Large intestine (tissue), 3 donors: ENCODE measurements at regions not wholly inside any gene's neighbourhood (a gene's known extent, or its start where the extent isn't known, plus 50 kb on each side); places are given as distances from the start of the nearest gene placed in this dataset.

Experiments used
- DNase-seq, 2 donors: peaks; one replicate each; pipeline versions ENCODE4 v3.0.0 to v3.0.0-alpha.2; 2013
- H3K27ac ChIP-seq: one replicate; pipeline ENCODE4 v1.5.1; 2013; ENCODE audit warnings: low read length
- H3K27me3 ChIP-seq: 2 replicates; pipeline ENCODE4 v1.6.1; 2013; ENCODE audit warnings: low read length; ENCODE audit not compliant: control insufficient read depth, insufficient read depth
- H3K36me3 ChIP-seq: 2 replicates; pipeline ENCODE4 v1.6.1; 2013; ENCODE audit warnings: low read length; ENCODE audit not compliant: control insufficient read depth, insufficient read depth
- H3K4me1 ChIP-seq: one replicate; pipeline ENCODE4 v1.6.1; 2013; ENCODE audit warnings: low read length; ENCODE audit not compliant: control insufficient read depth, insufficient read depth
- H3K4me3 ChIP-seq: one replicate; pipeline ENCODE4 v1.5.1; 2013; ENCODE audit warnings: low read length
- H3K9me3 ChIP-seq: one replicate; pipeline ENCODE4 v1.6.1; 2013; ENCODE audit warnings: mild to moderate bottlenecking, low read depth, low read length, moderate library complexity; ENCODE audit not compliant: control insufficient read depth
- WGBS: methylation state at CpG from one replicate; pipeline ENCODE4 v1.1.5; 2013; ENCODE audit warnings: low lambda C conversion rate; ENCODE audit not compliant: insufficient coverage; 5-methylcytosine and 5-hydroxymethylcytosine counted together

GRCh38 chr10:69716711-69717560 is 84.8 kb upstream of the COL13A1 start:
- DNase-seq, result peak in 1 of 2 donors; percentile 34
- Histone ChIP-seq H3K36me3 (no peaks in the 10 kb centered on the region), H3K27me3 (no peaks in the 10 kb centered on the region), H3K4me1 (no peaks in the 10 kb centered on the region), H3K9me3 (no peaks in the 10 kb centered on the region), H3K27ac (no peak overlapping the region), H3K4me3 (no peak overlapping the region)
- WGBS, result no CpG with 5 or more reads among the region's 19 CpGs

- no peak overlapping the region for H3K4me3 ChIP-seq
- no peaks in the 10 kb centered on the region for H3K4me1 ChIP-seq
- DNase-seq, result no peak
- H3K9me3 ChIP-seq, result no peaks in the 10 kb centered on the region
- no peak overlapping the region for H3K27ac ChIP-seq
- H3K27me3 ChIP-seq, result no peaks in the 10 kb centered on the region
- 89% methylated on average over 3 of the region's 4 CpGs for whole genome bisulfite sequencing
- H3K36me3 ChIP-seq, result no peaks in the 10 kb centered on the region
Observed at GRCh38 chr10:69718951-69719350, 82.8 kb upstream of the COL13A1 start.

DNA sequence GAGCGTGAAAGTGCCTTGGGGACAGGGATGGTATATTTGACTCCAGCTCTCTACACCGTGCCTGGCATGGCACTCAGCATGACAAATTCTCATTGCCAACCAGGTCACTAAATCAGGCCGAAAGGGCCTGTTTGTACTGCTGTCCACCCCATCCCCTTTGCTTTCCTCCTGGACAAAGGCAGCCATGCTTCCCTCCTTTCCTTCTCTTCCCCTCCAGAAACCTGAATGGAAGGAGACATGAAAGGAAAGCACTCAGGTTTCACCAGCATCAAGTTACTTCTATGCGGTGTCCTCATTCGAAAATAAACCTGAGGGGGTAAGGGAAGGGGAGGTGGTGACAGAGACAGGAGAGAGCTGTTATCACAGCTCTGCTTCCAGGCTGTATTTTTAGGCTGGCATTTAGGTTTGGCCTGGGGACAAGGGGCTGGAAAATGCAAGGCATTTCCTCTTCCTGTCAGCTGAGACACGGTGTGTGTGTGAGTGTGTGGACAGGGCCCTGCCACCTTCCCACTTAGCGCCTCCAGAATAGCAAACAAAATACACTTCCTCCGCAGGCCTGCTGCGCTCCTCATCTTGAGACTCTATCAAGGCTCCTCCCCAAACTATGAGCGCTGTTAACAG is 79.9 kb upstream of the COL13A1 start:
- H3K36me3 ChIP-seq, result no peaks in the 10 kb centered on the region
- H3K4me1 ChIP-seq, result no peaks in the 10 kb centered on the region
- peaks cover 4% of the 10 kb centered on the region for H3K27me3 ChIP-seq
- WGBS, result no CpG with 5 or more reads among the region's 10 CpGs
- no peak overlapping the region for H3K27ac ChIP-seq
- H3K4me3 ChIP-seq, result no peak overlapping the region
- DNase-seq, result no peak
- H3K9me3 ChIP-seq, result no peaks in the 10 kb centered on the region

DNA sequence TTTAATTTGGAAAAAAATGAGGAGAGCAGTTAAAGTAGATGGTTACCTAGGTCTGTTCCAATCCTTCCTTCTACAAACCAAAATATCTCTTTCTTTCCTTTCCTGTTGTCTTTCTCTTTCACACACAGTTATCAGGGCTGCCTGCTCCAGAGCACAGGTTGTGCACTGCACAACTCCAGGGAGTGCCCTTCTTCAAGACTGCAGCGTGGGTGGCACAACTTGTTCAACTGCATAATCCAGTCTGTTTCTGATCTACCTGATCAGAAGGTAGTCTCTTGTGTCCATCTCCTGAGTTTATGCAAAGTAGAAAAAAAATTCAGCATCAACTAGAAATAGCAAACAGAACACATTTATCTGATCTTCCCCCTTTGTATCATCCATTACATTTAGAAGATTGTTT is 78.1 kb upstream of the COL13A1 start:
- no peak for DNase-seq
- H3K9me3 ChIP-seq, result no peaks in the 10 kb centered on the region
- no peaks in the 10 kb centered on the region for H3K4me1 ChIP-seq
- no peak overlapping the region for H3K4me3 ChIP-seq
- H3K27me3 ChIP-seq, result peaks cover 4% of the 10 kb centered on the region
- H3K27ac ChIP-seq, result no peak overlapping the region
- no CpG with 5 or more reads among the region's 1 CpG for WGBS
- H3K36me3 ChIP-seq, result no peaks in the 10 kb centered on the region

GRCh38 chr10:69726850-69727249 is 74.9 kb upstream of the COL13A1 start:
- H3K4me3 ChIP-seq, result no peak overlapping the region
- DNase-seq, result no peak
- peaks cover 4% of the 10 kb centered on the region for H3K27me3 ChIP-seq
- H3K27ac ChIP-seq, result no peak overlapping the region
- no peaks in the 10 kb centered on the region for H3K36me3 ChIP-seq
- no peaks in the 10 kb centered on the region for H3K4me1 ChIP-seq
- no peaks in the 10 kb centered on the region for H3K9me3 ChIP-seq
- no CpG with 5 or more reads among the region's 2 CpGs for WGBS

DNA sequence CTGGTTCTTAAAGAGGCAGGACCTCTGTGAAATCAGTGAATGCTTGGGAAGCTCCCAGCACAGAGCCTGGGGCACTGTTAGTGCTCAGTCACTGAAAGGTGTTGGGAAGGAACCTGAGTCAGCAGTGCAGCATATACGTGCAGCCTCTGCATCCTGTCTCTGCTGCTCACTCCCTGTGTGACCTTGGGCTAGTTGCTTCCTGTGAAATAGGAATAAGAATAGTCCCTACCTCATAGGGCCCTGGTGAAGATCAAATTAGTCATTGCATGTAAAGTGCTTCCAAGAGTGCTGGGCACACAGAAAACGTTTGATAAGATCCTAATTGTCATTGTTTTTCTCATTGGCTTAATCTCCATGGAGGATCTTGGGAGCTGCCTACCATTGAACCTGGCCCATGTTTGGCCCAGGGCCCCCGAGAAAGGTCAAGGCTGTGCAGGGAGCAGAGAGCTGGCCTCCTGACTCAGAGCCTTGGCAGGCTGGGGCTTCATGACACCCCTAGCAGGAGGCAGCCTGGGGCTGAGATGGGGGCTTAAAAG is 73.3 kb upstream of the COL13A1 start:
- H3K4me3 ChIP-seq, result no peak overlapping the region
- no peaks in the 10 kb centered on the region for H3K36me3 ChIP-seq
- no peak for DNase-seq
- no peaks in the 10 kb centered on the region for H3K9me3 ChIP-seq
- H3K27me3 ChIP-seq, result peaks cover 4% of the 10 kb centered on the region
- H3K27ac ChIP-seq, result no peak overlapping the region
- WGBS, result no CpG with 5 or more reads among the region's 3 CpGs
- H3K4me1 ChIP-seq, result no peaks in the 10 kb centered on the region

GRCh38 chr10:69729326-69730048 is 72.2 kb upstream of the COL13A1 start:
- no peak overlapping the region for H3K4me3 ChIP-seq
- no peaks in the 10 kb centered on the region for H3K36me3 ChIP-seq
- no peak for DNase-seq
- no CpG with 5 or more reads among the region's 12 CpGs for WGBS
- H3K4me1 ChIP-seq, result no peaks in the 10 kb centered on the region
- no peaks in the 10 kb centered on the region for H3K27me3 ChIP-seq
- no peaks in the 10 kb centered on the region for H3K9me3 ChIP-seq
- H3K27ac ChIP-seq, result no peak overlapping the region

DNA sequence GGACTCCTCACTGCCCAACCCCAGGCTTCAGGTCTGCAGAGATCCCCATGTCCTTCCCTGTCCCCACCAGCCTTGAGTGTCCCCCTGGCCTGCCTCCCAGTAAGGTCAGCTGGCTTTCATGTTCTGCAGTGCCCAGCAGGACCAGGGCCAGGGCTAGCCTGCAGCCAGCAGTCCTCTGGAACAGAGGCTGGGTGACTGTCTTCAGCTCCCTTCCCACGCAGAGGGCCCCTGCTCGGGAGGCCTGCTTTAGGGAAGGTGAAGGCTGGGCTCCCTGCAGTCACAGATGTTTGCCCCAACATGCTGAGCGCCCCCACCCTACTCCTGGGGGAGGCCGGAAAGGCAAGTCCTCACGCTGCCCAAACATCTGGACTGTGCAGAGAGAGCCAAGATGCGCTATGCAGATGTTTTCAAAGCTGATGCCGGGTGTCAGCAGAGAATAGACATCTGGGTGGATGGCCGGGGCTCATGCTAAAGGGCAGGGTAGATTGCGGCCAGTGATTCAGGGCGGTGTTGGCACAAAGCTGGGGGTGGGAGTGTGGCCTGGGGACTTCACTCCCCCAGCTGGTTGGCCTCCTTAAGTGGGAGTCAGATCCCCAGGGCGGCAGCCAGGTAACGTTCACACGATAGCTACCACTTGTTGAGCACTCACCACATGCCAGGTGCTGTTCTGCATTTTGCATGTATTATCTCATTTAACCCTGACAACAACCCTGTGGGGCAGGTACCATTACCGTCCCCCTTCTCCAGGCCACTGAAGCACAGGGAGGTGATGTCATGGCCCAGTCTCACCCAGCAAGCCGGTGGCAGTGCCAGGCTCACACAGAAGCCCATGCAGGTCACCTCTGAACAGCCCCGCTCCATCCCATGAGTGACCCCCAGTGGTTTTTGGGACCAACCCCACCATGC is 71.2 kb upstream of the COL13A1 start:
- Histone ChIP-seq H3K27me3 (no peaks in the 10 kb centered on the region), H3K4me3 (no peak overlapping the region), H3K36me3 (no peaks in the 10 kb centered on the region), H3K27ac (no peak overlapping the region), H3K9me3 (no peaks in the 10 kb centered on the region), H3K4me1 (no peaks in the 10 kb centered on the region)
- no peak for DNase-seq
- WGBS, result no CpG with 5 or more reads among the region's 16 CpGs

- H3K36me3 ChIP-seq, result no peaks in the 10 kb centered on the region
- no peak overlapping the region for H3K4me3 ChIP-seq
- H3K27ac ChIP-seq, result no peak overlapping the region
- H3K9me3 ChIP-seq, result no peaks in the 10 kb centered on the region
- no CpG with 5 or more reads among the region's 3 CpGs for WGBS
- no peak for DNase-seq
- no peaks in the 10 kb centered on the region for H3K27me3 ChIP-seq
- H3K4me1 ChIP-seq, result no peaks in the 10 kb centered on the region
Observed at GRCh38 chr10:69731184-69731583, 70.5 kb upstream of the COL13A1 start.
